Peyer's patch (tissue), 4 donors: ENCODE measurements at regions not wholly inside any gene's neighbourhood (a gene's known extent, or its start where the extent isn't known, plus 50 kb on each side); places are given as distances from the start of the nearest gene placed in this dataset.

Experiments
- DNase-seq, 3 donors: peaks; one replicate each; pipeline ENCODE4 v3.0.0-alpha.2; 2017 to 2019
- H3K27ac ChIP-seq, 4 donors: fragments of 200-600 bp; sonication (generic); one replicate each; pipeline ENCODE4 v1.5.1; 2016 to 2019
- H3K27me3 ChIP-seq, 2 donors: fragments of 200-600 bp; sonication (generic); one replicate each; pipeline ENCODE4 v1.5.1; 2019
- H3K36me3 ChIP-seq, 3 donors: fragments of 200-600 bp; sonication (generic); one replicate each; pipeline ENCODE4 v1.5.1; 2016 to 2019
- H3K4me1 ChIP-seq, 4 donors: fragments of 200-600 bp; sonication (generic); one replicate each; pipeline ENCODE4 v1.5.1; 2016 to 2019
- H3K4me3 ChIP-seq, 4 donors: fragments of 200-600 bp; sonication (generic); 1 replicate in 3 of 4; 2 replicates in 1 of 4; pipeline ENCODE4 v1.5.1; 2016 to 2019; ENCODE audit warnings: mild to moderate bottlenecking in 1 of 4
- H3K9me3 ChIP-seq, 4 donors: fragments of 200-600 bp; sonication (generic); one replicate each; pipeline ENCODE4 v1.5.1; 2016 to 2019; ENCODE audit warnings: mild to moderate bottlenecking in 1 of 4
- CTCF ChIP-seq, 6 experiments: fragments of 450-650 bp in 4 of 6; fragments of 200-600 bp in 2 of 6; sonication (generic) in 1 of 6; IDR thresholded peaks; one replicate each; pipeline ENCODE4 v1.5.1; 2017 to 2019; ENCODE audit warnings: antibody characterized with exemption in 6 of 6, mild to moderate bottlenecking in 3 of 6, moderate library complexity in 1 of 6
- POLR2A ChIP-seq, 2 donors: fragments of 450-650 bp; IDR thresholded peaks; one replicate each; pipeline ENCODE4 v1.5.1; 2017; ENCODE audit warnings: antibody characterized with exemption in 2 of 2, mild to moderate bottlenecking in 2 of 2, moderate library complexity in 2 of 2

DNA sequence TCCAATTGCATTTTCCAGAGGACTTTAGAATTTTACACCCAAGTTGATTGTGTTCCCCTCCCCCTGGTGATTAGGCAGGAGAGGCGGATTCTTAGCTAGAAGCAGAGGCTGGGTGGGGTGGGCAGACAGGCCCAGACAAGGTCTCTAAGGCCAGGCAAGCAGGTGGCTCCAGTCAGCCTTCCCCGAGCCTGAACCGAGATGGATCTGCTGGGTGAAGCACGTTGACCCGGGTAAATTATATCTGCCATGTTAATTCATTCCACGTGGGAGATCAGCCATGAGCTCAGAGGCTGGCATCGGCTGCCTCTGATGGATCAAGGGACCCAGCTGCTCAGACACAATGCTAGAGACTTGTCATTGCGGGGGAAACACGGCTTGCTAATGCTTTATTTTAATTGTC lies 159.5 kb upstream of the MAFB start:
- no peaks in the 10 kb centered on the region for H3K9me3 ChIP-seq
- H3K27me3 ChIP-seq: no peaks in the 10 kb centered on the region
- no peak overlapping the region for H3K27ac ChIP-seq
- H3K4me1 ChIP-seq: no peaks in the 10 kb centered on the region
- no peak for DNase-seq
- no peaks in the 10 kb centered on the region for H3K36me3 ChIP-seq
- no peak for TF ChIP-seq CTCF (IDR thresholded peaks at IDR 0.05)
- TF ChIP-seq POLR2A (IDR thresholded peaks at IDR 0.05): no peak
- no peak overlapping the region for H3K4me3 ChIP-seq

DNA sequence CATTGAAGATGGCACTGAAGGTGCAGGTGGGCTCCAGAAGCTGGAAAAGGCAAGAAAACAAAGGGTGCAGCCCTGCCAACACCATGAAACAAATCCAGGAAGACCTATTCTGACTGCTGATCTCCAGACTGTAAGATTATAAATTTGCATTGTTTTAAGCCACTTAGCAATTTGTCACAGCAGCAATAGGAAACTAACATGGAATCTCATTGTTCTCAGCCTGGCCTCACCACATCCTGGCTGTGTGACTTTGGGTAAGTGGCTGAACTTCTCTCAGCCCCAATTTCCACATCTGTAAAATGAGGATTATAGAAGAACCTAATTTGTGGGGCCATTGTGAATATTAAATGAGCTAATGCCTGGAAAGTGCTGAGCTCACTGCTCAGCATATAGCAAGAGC lies 160.4 kb upstream of the MAFB start:
- Histone ChIP-seq H3K27me3 (no peaks in the 10 kb centered on the region), H3K9me3 (no peaks in the 10 kb centered on the region), H3K4me1 (no peaks in the 10 kb centered on the region), H3K4me3 (no peak overlapping the region), H3K27ac (no peak overlapping the region), H3K36me3 (no peaks in the 10 kb centered on the region)
- no peak for DNase-seq
- no peak for TF ChIP-seq POLR2A (IDR thresholded peaks at IDR 0.05)
- TF ChIP-seq CTCF (IDR thresholded peaks at IDR 0.05): no peak

- no peak for DNase-seq
- TF ChIP-seq POLR2A (IDR thresholded peaks at IDR 0.05) (no peak), CTCF (IDR thresholded peaks at IDR 0.05) (no peak)
- Histone ChIP-seq H3K27ac (no peak overlapping the region), H3K27me3 (no peaks in the 10 kb centered on the region), H3K4me3 (no peak overlapping the region), H3K4me1 (no peaks in the 10 kb centered on the region), H3K9me3 (no peaks in the 10 kb centered on the region), H3K36me3 (no peaks in the 10 kb centered on the region)
Observed at GRCh38 chr20:40851051-40851450, 162.0 kb upstream of the MAFB start.

- Histone ChIP-seq H3K27ac (no peak overlapping the region), H3K4me1 (no peaks in the 10 kb centered on the region), H3K27me3 (no peaks in the 10 kb centered on the region), H3K9me3 (no peaks in the 10 kb centered on the region), H3K4me3 (no peak overlapping the region), H3K36me3 (no peaks in the 10 kb centered on the region)
- TF ChIP-seq CTCF (IDR thresholded peaks at IDR 0.05): no peak
- TF ChIP-seq POLR2A (IDR thresholded peaks at IDR 0.05): no peak
- DNase-seq: no peak
Observed at GRCh38 chr20:40855269-40855668, 166.2 kb upstream of the MAFB start.

DNA sequence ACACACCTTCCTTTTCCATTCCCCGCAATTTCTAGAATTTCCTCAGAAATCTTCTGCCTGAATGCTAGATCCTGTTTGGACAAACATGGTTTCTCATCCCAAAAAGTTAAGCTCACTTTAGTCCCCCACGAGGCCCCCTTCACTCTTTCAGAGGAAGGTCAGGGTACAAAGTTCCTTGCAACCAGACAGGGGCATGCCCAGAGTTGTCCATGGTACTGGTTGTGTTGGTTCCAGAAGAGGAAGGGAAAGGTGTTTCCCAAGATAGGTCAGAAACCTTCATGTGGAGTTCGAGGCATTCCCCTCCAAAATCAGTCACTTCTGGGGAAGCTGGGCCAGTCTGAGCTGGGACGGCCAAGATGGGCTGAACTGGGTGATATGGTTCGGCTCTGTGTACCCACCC lies 167.6 kb upstream of the MAFB start:
- TF ChIP-seq POLR2A (IDR thresholded peaks at IDR 0.05) (no peak), CTCF (IDR thresholded peaks at IDR 0.05) (no peak)
- no peaks in the 10 kb centered on the region for H3K9me3 ChIP-seq
- no peaks in the 10 kb centered on the region for H3K27me3 ChIP-seq
- H3K4me1 ChIP-seq: no peaks in the 10 kb centered on the region
- H3K4me3 ChIP-seq: no peak overlapping the region
- no peak for DNase-seq
- H3K27ac ChIP-seq: no peak overlapping the region
- no peaks in the 10 kb centered on the region for H3K36me3 ChIP-seq

DNA sequence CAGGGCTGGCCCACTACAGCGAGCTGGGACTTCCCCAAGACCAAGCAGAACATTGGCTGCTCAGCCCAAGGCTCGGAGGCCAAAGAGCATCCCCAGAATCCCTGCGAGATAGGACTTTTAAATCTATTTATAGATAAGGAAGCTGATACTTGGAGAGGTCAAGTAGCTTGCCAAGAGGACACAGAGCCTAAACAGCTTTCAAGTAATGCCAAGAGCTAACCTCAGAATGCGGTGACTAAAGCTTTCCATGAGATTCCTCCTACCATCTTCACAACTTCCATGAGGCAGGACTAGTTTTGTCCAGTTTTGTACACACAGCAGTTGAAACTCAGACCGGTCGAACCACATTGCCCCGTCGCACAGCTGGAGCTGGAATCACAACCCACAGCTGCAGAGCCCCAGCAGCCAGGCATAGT lies 168.1 kb upstream of the TOP1 start:
- TF ChIP-seq POLR2A (IDR thresholded peaks at IDR 0.05) (no peak), CTCF (IDR thresholded peaks at IDR 0.05) (no peak)
- no peaks in the 10 kb centered on the region for H3K4me1 ChIP-seq
- H3K36me3 ChIP-seq: no peaks in the 10 kb centered on the region
- H3K9me3 ChIP-seq: no peaks in the 10 kb centered on the region
- no peaks in the 10 kb centered on the region for H3K27me3 ChIP-seq
- no peak overlapping the region for H3K4me3 ChIP-seq
- no peak overlapping the region for H3K27ac ChIP-seq
- DNase-seq: no peak
